ENCODE measurements at regions not wholly inside any gene's neighbourhood (a gene's known extent, or its start where the extent isn't known, plus 50 kb on each side); places are given as distances from the start of the nearest gene placed in this dataset.

GRCh38 chr10:78907551-78908211, 161.1 kb upstream of the ZMIZ1 start:
- no peak for TF ChIP-seq CTCF (conservative IDR thresholded peaks at IDR 0.05; ENCODE audit: low read depth, low read length)
- TF ChIP-seq EZH2 (IDR thresholded peaks at IDR 0.05; ENCODE audit: borderline replicate concordance, low read depth, low read length, poor library complexity, severe bottlenecking) = no peak
